ENCODE measurements at regions not wholly inside any gene's neighbourhood (a gene's known extent, or its start where the extent isn't known, plus 50 kb on each side); places are given as distances from the start of the nearest gene placed in this dataset.

DNA sequence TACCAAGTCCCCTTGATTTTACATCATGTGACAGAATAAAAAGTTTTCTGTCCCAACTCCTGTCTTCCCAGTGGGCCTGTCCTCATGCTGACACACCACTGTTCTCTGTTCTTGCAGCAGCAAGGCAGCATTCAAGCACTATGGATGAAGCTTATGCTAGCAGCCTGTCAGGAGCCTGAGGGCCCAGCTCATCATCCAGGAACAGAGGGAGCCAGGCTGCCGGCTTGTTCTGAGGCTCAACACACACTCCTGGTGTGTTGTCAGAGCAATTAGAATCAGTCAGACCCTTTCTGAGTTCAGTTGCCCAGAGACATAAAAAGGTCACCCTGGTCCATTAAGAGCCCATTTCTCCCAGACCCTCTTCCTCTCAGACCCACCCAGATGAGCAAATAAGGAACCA, 282.9 kb downstream of the SEC16B start:
- no peak for TF ChIP-seq POLR2AphosphoS5 (IDR thresholded peaks at IDR 0.05; ENCODE audit: borderline replicate concordance, low read depth, low read length)
- TF ChIP-seq EZH2 (IDR thresholded peaks at IDR 0.05) = no peak

Measured in SK-N-MC (cell line).